Uterus (tissue), 2 donors: ENCODE measurements at regions not wholly inside any gene's neighbourhood (a gene's known extent, or its start where the extent isn't known, plus 50 kb on each side); places are given as distances from the start of the nearest gene placed in this dataset.

Experiments used
- CTCF ChIP-seq, 4 experiments: fragments of 200-600 bp in 2 of 4; fragments of 450-650 bp in 2 of 4; sonication (generic) in 2 of 4; IDR thresholded peaks; one replicate each; pipeline ENCODE4 v1.5.1; 2016 to 2019; ENCODE audit warnings: antibody characterized with exemption in 4 of 4, mild to moderate bottlenecking in 2 of 4, moderate library complexity in 1 of 4
- POLR2A ChIP-seq, 2 donors: fragments of 450-650 bp; IDR thresholded peaks; one replicate each; pipeline ENCODE4 v1.6.1; 2016; ENCODE audit warnings: antibody characterized with exemption in 2 of 2, mild to moderate bottlenecking in 1 of 2, moderate library complexity in 1 of 2

- TF ChIP-seq CTCF (IDR thresholded peaks at IDR 0.05), result no peak
- TF ChIP-seq POLR2A (IDR thresholded peaks at IDR 0.05), result no peak
These were observed 402.7 kb upstream of the ADGRL2 start for GRCh38 chr1:81398041-81398440.
